ENCODE measurements at regions not wholly inside any gene's neighbourhood (a gene's known extent, or its start where the extent isn't known, plus 50 kb on each side); places are given as distances from the start of the nearest gene placed in this dataset.
"Not testable (repeated sequence)": the region's sequence is repeated elsewhere in the genome, so short reads cannot be mapped to it uniquely, and the experiment has no call there.

DNA sequence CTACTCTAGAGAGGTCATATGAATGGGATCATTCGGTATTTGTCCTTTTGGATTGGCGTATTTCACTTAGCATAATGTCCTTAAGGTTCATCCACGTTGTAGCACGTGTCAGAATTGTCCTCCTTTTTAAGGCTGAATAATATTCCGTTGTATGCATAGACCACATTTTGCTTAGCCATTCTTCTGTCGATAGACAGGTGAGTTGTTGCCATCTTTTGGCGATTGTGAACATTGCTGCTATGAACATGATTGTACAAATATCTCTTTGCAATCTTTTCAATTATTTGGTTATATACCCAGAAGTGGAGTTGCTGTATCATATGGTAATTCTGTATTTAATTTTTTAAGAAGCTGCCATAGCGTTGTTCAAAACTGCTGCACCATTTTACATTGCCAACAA lies 52.4 kb upstream of the GOLGA8J start:
- no peak for DNase-seq

DNA sequence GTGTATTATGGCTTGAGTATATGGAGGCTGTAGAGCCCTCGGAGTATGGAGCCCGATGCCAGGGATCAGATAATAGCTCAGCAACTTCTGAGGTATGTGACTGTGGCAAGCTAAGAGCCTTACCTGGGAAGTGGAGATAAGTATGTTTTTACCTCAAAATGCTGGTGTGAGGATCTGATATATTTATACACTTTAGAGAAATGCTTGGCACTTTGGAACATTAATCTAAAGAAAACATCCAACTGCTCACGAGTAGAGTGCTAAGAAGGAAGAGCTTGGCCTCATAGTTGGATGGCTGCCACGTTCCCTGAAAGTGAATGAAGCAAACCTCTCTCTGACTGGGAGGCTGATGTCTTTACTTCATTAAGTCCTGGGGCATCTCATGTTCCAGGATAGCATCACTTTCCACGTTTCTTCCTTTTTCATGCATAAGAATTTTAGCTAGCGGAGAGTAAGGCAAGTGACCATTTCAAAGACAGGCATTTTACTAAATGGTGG lies 58.9 kb upstream of the GOLGA8J start:
- no peak for DNase-seq

DNA sequence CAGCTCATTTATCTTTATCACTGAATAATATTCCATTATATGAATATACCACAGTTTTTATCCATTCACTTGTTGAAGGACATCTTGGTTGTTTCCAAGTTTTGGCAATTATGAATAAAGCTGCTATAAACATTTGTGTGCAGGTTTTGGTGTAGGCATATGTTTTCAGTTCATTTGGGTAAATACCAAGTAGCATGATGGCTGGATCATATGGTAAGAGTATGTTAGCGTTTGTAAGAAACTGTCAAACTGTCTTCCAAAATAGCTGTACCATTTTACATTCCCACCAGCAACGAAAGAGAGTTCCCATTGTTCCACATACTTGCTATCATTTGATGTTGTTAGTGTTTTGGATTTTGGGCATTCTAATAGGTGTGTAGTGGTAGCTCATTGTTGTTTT lies 72.0 kb upstream of the GOLGA8J start:
- no peak for DNase-seq

DNA sequence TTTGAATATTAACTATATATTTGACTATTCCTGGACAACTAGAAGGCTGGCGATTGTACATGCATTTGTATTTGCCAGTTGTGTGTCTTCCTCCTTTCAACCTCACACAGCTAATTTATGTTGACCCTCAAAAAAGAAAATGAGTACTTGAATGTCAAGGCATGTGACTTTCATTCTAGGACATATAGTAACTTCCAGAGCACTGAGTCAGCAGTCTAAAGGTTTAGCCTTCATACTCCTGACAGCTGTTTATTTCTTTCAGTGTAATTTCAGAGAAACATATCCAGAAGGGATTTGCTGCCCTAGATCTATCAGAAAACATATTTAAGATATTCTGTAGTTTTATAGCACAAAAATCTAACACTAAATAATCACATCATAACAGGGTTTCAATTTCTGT lies 74.6 kb upstream of the GOLGA8J start:
- no peak for DNase-seq

DNA sequence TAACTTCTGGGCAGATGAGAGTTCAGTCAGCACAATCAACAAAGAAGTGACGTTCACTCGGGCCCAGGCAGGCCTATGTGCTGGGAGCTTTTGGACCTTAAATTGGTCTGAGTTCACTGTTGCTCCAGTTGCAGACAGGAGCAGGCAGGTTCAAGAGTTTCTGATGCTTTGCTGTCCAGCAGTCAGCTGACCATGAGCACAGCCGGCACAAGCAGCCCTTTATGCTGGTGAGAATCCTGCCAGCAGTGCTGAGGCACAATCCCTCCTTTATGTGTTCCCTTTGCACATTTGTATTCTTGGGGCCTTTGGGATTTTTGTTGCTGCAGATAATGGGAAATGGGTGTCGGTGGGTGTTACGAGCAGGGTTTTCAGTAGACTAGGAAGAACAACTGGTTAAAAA lies 81.2 kb upstream of the GOLGA8J start:
- no peak for DNase-seq

DNA sequence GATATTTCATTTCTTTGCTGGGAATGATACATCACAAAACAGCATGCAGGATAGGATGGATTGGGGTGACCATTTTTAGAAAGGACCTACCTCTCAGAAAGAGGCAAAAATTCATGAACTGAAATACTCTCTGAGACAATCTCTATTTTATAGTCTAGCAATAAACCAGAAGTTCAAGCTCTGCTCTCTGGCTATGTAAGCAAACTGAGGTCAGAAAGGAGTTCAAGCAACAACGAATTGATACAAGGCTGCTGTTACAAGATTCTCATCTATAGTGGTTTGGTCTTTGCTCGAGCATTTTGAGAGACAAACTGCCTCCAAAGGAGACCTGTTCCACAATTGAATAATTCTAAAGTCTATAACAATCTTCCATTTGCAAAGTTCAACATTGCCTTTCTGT lies 84.7 kb upstream of the GOLGA8J start:
- DNase-seq = no peak

DNA sequence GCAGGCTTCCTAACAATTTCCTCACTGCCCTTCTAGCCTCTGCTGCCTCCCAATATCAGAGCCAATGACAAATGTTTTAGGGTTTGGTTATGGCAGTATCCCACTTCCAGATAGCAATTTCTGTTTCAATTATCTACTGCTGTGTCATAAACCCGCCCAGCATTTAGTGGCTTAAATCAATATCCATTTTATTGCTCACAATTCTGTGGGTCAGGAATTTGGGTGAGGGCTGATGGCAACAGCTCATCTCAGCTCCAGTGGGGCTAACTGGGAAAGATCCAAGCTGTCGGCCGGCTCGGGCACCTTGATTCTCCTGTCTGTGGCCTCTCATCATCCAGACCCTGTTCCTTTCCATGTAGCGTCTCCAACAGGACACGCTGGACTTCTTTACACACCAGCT lies 85.3 kb upstream of the GOLGA8J start:
- DNase-seq = no peak

DNA sequence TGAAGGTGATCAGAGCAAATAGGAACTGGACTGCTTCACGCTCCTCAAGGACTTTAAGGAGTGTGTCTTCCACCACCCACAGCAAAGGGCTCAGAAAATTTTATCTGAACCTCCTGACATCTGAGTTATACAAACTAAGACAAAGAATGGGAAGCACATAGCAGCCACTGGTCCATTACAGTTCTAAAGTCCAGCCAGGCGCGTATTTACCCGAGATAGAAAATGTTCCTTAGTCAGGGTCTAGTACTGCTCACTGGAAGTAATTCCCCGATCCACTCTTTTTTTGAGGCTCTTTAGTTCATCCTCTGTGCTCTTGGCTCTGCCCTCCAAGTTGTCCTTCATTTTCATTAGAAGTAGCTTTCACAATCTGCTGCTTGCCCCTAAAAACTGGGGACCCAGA lies 88.5 kb upstream of the GOLGA8J start:
- no peak for DNase-seq

DNA sequence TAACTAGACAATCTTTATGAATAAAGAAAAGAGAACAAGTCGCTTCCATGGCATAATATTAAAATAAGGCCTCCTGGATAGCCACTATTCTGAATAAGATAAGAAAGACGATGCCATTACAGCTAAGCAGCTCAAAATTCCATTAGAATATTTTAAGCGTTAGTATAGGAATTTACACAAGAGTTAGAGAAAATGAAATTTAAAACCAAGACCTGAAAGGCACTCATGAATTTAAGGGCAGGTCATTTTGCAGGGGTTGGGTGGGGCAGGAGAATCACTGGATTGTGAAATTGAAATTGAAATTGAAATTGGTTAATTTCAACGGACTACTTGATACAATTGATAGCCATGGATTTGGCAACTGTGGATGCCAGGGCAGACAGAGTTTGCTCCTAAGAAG lies 91.8 kb upstream of the GOLGA8J start:
- DNase-seq = no peak

DNA sequence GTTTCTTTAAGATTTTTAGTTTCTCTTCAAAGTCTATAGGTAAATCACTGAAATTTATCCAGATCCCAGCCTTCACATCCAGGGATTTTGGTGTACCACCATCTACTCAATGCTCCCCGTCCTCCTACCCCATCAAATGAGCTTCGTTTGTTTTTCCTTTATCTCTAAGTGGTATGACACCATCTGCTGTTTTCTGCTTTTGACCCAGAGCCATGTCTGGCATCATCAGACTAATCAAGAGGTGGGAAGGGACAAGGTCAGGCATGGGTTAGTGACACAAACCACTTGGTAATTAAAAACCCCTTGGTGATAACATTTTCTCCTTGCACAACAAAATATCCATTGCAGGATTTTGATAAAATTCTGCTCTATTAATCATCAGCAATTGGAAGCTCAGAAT lies 92.7 kb upstream of the GOLGA8J start:
- DNase-seq = no peak

DNA sequence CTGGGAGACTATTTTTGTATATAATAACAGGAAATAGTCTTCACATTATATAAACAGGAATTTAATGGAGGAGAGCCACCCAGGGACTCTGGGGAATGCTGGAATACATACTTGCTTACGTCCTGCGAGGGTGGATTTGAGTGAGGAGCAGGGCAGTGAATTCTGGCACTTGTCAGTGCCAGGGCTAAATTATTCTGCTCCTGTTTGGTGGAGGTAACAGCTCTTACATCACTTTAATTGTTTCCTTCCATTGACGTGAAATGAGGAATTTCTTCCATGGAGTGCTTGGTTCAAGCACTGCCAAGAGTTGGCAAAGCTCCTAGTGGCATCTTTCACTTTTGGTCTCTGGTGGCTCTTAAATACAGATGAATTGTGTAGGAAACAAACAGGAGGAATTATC lies 94.1 kb upstream of the GOLGA8J start:
- no peak for DNase-seq

DNA sequence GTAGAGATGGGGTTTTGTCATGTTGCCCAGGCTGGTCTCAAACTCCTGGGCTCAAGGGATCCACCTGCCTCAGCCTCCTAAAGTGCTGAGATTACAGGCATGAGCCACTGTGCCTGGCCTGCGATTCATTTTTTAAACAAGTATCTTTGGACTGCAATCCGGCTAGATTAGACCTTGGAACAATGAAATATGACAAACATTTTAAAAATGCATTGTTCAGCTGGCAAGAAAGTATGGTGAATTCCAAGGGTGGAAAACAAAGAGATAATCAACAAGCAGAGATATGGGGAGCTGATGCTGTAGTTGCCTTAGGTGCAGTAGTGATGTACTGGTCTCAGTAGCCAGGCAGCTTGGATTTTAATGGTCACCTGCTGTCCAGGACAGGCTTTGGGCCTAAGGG lies 95.8 kb upstream of the GOLGA8J start:
- DNase-seq = no peak

DNA sequence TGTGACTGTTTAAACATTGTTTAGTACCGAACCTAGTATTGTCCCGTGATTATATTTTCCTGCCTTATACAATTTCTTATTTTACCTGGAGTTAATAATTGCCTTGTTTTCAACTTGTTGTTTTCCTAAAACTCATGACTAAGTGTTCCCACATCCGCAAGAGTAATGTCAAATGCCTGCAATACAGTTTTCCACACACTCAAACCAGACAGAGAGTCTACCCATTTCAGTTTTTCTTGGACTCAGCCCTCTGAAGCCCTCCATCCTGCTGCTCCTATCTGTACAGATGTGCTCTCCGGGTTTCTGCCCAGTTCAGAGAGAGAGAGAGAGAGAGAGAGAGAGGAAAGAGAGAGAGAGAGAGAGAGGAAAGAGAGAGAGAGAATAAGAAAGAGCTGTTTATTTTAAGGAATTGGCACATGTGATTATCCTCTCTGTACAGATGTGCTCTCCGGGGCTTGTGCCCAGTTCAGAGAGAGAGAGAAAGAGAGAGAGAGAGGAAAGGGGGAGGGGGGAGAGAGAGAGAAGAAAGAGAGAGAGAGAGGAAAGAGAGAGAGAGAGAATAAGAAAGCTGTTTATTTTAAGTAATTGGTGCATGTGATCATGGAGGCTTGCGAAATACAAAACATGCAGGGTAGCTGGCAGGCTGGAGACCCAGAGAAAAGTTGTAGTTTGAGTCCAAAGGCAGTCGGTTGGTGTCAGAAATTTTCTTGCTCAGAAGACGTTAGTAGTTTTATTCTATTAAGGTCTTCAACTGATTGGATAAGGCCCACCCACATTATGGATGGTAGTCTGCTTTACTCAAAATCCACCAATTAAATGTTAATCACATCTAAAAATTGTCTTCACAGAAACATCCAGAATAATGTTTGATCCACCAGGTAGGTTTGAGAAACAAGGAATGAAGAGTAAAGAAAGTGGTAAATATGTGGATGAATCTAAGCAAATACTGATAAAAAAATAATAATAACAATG lies 104.1 kb upstream of the GOLGA8J start:
- DNase-seq = no peak

DNA sequence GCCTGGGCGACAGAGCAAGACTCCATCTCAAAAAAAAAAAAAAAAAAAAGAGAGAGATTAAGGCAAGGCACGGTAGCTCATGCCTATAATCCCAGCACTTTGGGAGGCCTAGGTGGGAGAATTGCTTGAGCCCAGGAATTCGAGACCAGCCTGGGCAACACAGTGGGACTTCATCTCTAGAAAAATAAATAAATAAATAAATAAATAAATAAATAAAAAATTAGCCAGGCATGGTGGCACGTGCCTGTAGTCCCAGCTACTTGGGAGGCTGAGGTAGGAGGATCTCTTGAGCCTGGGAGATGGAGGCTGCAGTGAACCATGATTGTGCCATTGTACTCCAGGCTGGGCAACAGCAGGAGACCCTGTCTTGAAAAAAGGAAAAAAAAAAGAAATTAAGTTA lies 108.7 kb upstream of the GOLGA8J start:
- not testable (repeated sequence) for DNase-seq

DNA sequence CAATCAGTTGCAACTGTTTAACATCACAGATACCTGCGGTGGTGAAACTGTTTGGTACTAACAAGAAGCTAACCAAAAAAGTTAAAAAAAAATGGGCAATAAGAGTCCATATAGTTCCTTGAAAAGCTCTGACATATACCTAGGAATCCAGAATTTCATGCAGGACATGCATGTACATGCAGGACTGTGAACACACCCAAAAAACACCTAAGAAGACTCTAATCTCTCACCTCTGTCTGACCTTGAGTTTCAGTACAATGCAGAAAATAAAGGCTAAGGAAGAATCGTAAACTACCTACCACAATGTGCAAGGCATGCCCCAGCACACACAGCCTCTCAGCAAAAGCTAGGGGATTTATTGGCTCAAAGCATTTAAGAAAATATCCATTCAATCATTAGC lies 110.7 kb upstream of the GOLGA8J start:
- no peak for DNase-seq

DNA sequence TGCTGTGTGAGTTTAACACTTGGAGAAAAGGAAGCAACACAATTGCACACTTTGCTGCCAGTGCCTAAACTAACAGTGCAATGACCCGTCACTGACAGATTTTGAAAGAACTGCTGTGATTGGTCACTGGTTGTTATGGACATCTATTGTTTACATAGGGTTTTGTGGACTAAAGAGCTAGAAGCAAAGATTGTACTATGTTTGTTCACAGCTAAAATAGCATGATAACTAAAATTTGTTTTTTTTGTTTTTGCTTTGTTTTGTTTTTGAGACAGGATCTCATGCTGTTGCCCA lies 112.4 kb upstream of the GOLGA8J start:
- DNase-seq = no peak

DNA sequence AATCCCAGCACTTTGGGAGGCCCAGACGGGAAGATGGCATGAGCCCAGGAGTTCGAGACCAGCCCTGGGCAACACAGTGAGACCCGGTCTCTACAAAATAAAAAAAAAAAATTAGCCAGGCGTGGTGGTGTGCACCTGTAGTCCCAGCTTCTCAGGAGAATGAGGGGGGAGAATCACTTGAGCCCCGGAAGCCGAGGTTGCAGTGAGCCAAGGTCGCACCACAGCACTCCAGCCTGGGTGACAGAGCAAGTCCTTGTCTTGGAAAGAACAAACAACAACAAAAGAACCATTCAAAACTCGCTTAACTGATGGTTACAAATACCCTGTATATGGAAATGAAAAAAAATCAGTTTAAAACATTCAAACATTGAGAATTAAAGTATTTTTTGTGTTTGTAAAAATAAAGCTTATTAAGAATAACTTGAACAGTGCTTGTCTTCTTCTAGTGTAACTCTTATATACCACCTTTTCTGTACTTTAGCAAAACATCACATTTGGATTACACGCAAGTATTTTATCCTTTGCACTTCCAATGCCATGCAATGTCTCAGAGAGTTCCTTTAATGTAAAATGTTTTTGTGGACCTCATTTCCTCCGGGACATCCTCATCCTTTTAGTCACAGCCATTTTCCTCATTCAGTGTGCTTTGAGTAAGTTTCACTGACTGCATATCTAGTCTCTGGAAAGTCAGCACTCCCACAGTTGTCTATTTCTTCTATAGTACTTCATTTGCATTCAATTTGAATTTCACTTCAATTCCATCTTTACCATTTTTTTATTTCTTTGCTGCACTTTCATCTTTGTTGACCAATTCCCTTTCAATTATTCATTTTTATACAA lies 113.0 kb upstream of the GOLGA8J start:
- no peak for DNase-seq

DNA sequence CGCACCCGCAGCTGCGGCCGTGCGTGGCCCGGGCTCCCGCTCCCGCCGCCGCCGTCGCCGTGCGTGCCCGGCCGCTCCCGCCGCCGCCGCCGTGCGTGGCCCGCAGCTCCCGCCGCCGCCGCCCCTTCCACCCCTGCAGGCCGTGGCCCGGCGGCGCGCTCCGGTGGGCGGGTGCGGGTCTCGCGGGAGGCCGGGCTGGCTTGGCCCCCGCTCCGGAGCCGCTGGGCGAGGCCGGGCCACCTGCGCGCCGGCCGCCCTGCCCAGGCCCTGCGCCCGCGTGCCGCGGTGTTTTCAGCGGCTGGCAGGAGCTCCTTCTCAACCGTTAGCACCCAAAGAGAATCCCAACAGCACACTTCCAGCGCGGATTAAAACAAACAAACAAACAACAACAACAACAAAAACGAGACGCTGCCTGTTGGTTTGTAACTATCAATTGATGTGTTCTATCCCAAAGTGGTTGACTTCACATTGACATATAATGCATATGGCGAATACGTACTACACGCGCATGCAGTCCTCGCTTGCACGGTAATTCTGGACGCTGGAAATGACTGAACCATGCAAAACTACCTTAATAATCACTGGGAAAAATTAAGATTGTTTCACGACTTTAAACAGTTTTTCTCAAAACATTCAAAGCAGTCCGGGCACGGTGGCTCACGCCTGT lies 113.7 kb upstream of the GOLGA8J start:
- DNase-seq = no peak

DNA sequence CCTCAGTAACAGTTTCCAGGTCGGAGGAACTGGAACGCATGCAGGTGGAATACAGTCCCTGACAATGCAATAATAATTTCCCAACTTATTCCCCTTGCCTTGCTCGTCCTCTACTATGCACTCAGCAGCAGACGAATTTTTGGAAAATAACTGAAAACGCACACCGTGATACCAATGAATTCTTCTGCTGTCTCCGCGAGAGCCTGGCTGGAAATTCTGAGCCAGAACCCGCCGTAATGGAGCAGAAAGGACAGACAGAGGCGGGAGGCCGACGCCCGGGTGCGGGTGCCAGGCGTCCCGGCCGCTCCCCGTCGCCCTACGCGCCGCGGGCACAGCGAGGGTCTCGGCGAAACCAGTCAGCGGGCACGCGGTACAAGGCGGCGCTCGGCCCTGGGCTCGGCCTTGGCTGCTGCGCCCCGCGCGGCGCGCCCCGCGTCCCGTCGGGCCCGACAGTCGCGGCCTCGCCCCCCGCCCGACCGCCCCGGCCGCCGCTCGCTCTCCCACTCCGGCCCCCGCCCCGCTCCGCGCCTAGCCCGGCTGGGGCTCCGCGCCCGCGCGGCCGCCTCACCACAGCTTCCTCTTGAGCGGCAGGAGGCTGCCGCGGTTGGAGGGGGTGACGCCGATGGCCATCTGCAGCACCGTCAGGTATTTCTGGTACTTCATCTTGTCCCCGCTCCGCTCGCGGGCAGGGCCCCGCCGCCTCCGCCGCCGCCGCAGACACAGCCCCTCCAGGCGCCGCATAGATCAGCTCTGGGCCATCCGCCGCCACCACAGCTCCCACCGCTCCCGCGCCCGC lies 114.5 kb upstream of the GOLGA8J start:
- DNase-seq = no peak

DNA sequence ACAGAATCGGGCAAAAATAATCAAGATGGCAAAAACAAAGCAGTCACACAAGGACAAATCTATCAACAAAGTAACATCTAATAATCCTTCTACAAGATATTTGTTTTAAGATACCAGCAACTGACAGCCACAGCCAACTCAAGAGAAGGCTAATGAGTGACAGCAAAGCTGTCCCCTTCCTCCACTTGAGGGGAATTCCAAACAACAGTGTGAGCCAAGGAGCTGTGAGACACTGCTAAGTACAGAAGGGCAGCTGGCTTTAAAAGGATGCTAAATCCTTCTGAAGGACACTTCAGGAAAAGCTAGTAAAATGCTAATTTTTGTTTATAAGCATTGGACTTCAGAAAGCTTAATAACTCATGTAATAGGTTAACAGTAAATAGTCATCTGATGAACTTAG lies 120.3 kb upstream of the GOLGA8J start:
- no peak for DNase-seq

DNA sequence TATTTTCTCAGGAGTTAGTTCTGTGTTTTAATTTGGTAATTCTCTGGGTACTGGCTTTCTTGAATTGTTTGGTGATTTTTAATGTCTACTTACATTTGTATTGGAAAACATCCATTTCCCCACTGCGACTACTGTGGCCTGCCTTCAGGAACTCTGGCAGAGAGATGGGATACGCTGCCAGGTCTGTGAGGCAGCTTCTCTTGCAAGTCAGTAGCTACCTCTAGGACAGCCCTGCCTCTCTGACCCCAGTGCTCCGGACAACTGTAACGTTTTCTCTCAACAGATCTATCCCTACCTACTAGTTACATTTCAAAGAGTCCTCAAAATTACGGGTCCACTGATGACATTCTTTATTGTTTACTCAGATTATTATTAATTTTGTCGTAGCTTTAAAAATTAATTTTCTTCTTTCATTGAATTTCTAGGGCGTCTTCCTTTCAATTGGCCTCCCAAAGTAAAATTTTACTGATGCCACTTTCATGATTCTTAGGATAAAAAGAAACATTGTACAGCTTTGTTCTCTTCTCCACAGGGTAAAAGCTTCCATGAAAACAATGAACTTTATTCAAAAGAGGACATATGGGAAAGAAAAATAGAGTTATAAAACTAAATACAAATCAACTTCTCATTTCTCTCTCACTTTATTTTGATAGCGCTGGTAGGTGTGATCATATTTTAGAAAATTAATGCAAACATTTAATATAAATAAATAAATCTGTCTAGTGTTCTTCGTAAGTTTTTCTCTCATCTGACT lies 123.2 kb upstream of the GOLGA8J start:
- DNase-seq = no peak

DNA sequence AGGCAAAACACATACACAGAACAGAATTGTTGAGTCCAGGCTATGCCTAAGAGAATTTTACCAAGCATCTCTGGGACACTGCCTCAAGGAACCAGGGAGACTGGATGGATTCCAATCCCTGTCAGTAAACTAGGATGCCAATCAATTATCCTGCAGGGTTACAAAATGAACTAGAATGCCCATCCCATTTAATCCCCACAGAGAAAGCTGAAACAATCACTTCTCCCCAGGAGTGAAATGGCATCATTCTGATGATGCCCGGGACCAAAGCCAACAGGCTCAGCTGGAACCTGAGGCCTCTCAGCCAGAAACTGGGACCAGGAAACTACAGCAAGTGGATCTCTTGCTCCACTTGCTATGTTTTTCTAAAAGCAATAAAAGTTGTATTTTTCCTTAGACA lies 130.0 kb upstream of the TJP1 start:
- no peak for DNase-seq

All from NCI-H1694 (cell line).